ENCODE measurements at regions not wholly inside any gene's neighbourhood (a gene's known extent, or its start where the extent isn't known, plus 50 kb on each side); places are given as distances from the start of the nearest gene placed in this dataset.

- no peaks in the 10 kb centered on the region; the same call in 1 of the 2 replicates for H3K9me2 ChIP-seq
- no peaks in the 10 kb centered on the region for H3K36me3 ChIP-seq (replicated peaks in 1 of 2; ENCODE audit: control insufficient read depth in 1 of 2, insufficient read depth in 2 of 2, low read length in 1 of 2)
- CTCF ChIA-PET, result no interaction called here
- DNase-seq, result no peak
- POLR2A ChIA-PET, result no interaction called here
- no peak overlapping the region for H3K4me3 ChIP-seq (ENCODE audit: low read depth in 2 of 2, low read length in 1 of 2)
- TF ChIP-seq REST (IDR thresholded peaks at IDR 0.05; ENCODE audit: low read depth, low read length) (no peak), USF2 (IDR thresholded peaks at IDR 0.05; ENCODE audit: borderline replicate concordance, low read depth, low read length) (no peak), USF1 (IDR thresholded peaks at IDR 0.05; ENCODE audit: borderline replicate concordance, low read depth) (no peak), MEF2A (IDR thresholded peaks at IDR 0.05; ENCODE audit: borderline replicate concordance, low read depth) (no peak), CTCF (IDR thresholded peaks at IDR 0.05) (no peak), GABPA (IDR thresholded peaks at IDR 0.05; ENCODE audit: low read depth) (no peak), TCF12 (IDR thresholded peaks at IDR 0.05) (no peak)
- H3K79me2 ChIP-seq (ENCODE audit: insufficient read depth), result no peaks in the 10 kb centered on the region
- H3K4me2 ChIP-seq, result no peak overlapping the region
- no peaks in the 10 kb centered on the region for H3K9me3 ChIP-seq
- H3K9ac ChIP-seq, result no peak overlapping the region
- H2AFZ ChIP-seq (ENCODE audit: low read depth), result no peak overlapping the region
- no peaks in the 10 kb centered on the region for H4K20me1 ChIP-seq (ENCODE audit: insufficient read depth)
- WGBS (ENCODE audit: low lambda C conversion rate), result 3% methylated on average over 9 of the region's 9 CpGs
- H3K27me3 ChIP-seq (ENCODE audit: insufficient read depth), result peaks cover 52% of the 10 kb centered on the region
- H3K4me1 ChIP-seq (ENCODE audit: control insufficient read depth in 1 of 2, insufficient read depth in 2 of 2, low read depth in 1 of 2, low read length in 1 of 2), result no peaks in the 10 kb centered on the region
- no peak overlapping the region for H3K27ac ChIP-seq (ENCODE audit: low read depth in 2 of 2, low read length in 1 of 2)
- peaks cover 5% of the 10 kb centered on the region for H3F3A ChIP-seq (replicated peaks; ENCODE audit: insufficient read depth)
Observed at GRCh38 chr6:963456-963855, 270.5 kb upstream of the EXOC2 start.

GRCh38 chr6:961407-961960 is 268.5 kb upstream of the EXOC2 start:
- 7% methylated on average over 6 of the region's 10 CpGs for WGBS (ENCODE audit: low lambda C conversion rate)
- ChIA-PET CTCF (no interaction called here), POLR2A (no interaction called here)
- Histone ChIP-seq H3K4me3 (ENCODE audit: low read depth in 2 of 2, low read length in 1 of 2) (no peak overlapping the region), H3K9ac (no peak overlapping the region), H3K9me2 (no peaks in the 10 kb centered on the region; the same call in 1 of the 2 replicates), H3K4me1 (ENCODE audit: control insufficient read depth in 1 of 2, insufficient read depth in 2 of 2, low read depth in 1 of 2, low read length in 1 of 2) (no peaks in the 10 kb centered on the region), H3K36me3 (replicated peaks in 1 of 2; ENCODE audit: control insufficient read depth in 1 of 2, insufficient read depth in 2 of 2, low read length in 1 of 2) (no peaks in the 10 kb centered on the region), H4K20me1 (ENCODE audit: insufficient read depth) (no peaks in the 10 kb centered on the region), H3K79me2 (ENCODE audit: insufficient read depth) (no peaks in the 10 kb centered on the region), H3F3A (replicated peaks; ENCODE audit: insufficient read depth) (peaks cover 5% of the 10 kb centered on the region), H3K27me3 (ENCODE audit: insufficient read depth) (peaks cover 33% of the 10 kb centered on the region), H2AFZ (ENCODE audit: low read depth) (no peak overlapping the region), H3K27ac (ENCODE audit: low read depth in 2 of 2, low read length in 1 of 2) (no peak overlapping the region), H3K4me2 (no peak overlapping the region), H3K9me3 (no peaks in the 10 kb centered on the region)
- no peak for DNase-seq
- TF ChIP-seq POLR2AphosphoS5 (IDR thresholded peaks at IDR 0.05; ENCODE audit: low read depth, low read length) (no peak), PBX3 (IDR thresholded peaks at IDR 0.05) (no peak), NFIC (IDR thresholded peaks at IDR 0.05; ENCODE audit: borderline replicate concordance) (no peak), ELF1 (IDR thresholded peaks at IDR 0.05) (no peak), TAF1 (IDR thresholded peaks at IDR 0.05; ENCODE audit: borderline replicate concordance, low read depth, low read length) (no peak), FOSL2 (IDR thresholded peaks at IDR 0.05; ENCODE audit: borderline replicate concordance, low read depth) (no peak), SIN3A (IDR thresholded peaks at IDR 0.05; ENCODE audit: borderline replicate concordance, low read depth, low read length) (no peak), YY1 (IDR thresholded peaks at IDR 0.05; ENCODE audit: low read depth) (no peak), USF1 (IDR thresholded peaks at IDR 0.05; ENCODE audit: borderline replicate concordance, low read depth) (no peak)

Measured in SK-N-SH (cell line).